NCI-H1417 (cell line): ENCODE measurements at regions not wholly inside any gene's neighbourhood (a gene's known extent, or its start where the extent isn't known, plus 50 kb on each side); places are given as distances from the start of the nearest gene placed in this dataset.
A peak's percentile ranks its signal among the peaks of the same experiment; 100 is the strongest.
"Not testable (repeated sequence)": the region's sequence is repeated elsewhere in the genome, so short reads cannot be mapped to it uniquely, and the experiment has no call there.

Experiments used
- DNase-seq, 3 experiments: peaks; one replicate each; lab custom pipeline; 2025; lab: John Stamatoyannopoulos, UW

GRCh38 chr15:57767481-57767880, 61.0 kb downstream of the POLR2M start:
- no peak for DNase-seq

- DNase-seq = no peak
Observed at GRCh38 chr15:57769266-57769665, 62.8 kb downstream of the POLR2M start.

GRCh38 chr15:57770495-57770894, 64.0 kb downstream of the POLR2M start:
- no peak for DNase-seq

GRCh38 chr15:57772223-57772957, 65.9 kb downstream of the POLR2M start:
- no peak for DNase-seq

GRCh38 chr15:57773051-57773450, 66.5 kb downstream of the POLR2M start:
- DNase-seq = no peak

GRCh38 chr15:57777003-57777402, 70.5 kb downstream of the POLR2M start:
- no peak for DNase-seq

GRCh38 chr15:57780471-57780870, 74.0 kb downstream of the POLR2M start:
- peak in 1 of 3 experiments; percentile 8 for DNase-seq

GRCh38 chr15:57782731-57783130, 76.2 kb downstream of the POLR2M start:
- no peak for DNase-seq

GRCh38 chr15:57784081-57784511, 77.6 kb downstream of the POLR2M start:
- DNase-seq = no peak

GRCh38 chr15:57785039-57785438, 78.5 kb downstream of the POLR2M start:
- DNase-seq = no peak

- DNase-seq = no peak
Observed at GRCh38 chr15:57785959-57786358, 79.4 kb downstream of the POLR2M start.

- no peak for DNase-seq
Observed at GRCh38 chr15:57789225-57789624, 82.7 kb downstream of the POLR2M start.

- no peak for DNase-seq
Observed at GRCh38 chr15:57792724-57793449, 86.4 kb downstream of the POLR2M start.

GRCh38 chr15:57795261-57795660, 88.7 kb downstream of the POLR2M start:
- no peak for DNase-seq

GRCh38 chr15:57796146-57796545, 89.6 kb downstream of the POLR2M start:
- no peak for DNase-seq

- no peak for DNase-seq
Observed at GRCh38 chr15:57797110-57797509, 90.6 kb downstream of the POLR2M start.

GRCh38 chr15:57797568-57798267, 91.2 kb downstream of the POLR2M start:
- DNase-seq = no peak

- no peak for DNase-seq
Observed at GRCh38 chr15:57806003-57806402, 99.5 kb downstream of the POLR2M start.

GRCh38 chr15:57809285-57809684, 102.8 kb downstream of the POLR2M start:
- not testable (repeated sequence) for DNase-seq

GRCh38 chr15:57816599-57816998, 110.1 kb downstream of the POLR2M start:
- DNase-seq = no peak

GRCh38 chr15:57819646-57820045, 113.1 kb downstream of the POLR2M start:
- DNase-seq = no peak

GRCh38 chr15:57820119-57820518, 113.6 kb downstream of the POLR2M start:
- DNase-seq = no peak

GRCh38 chr15:57821826-57822225, 115.3 kb downstream of the POLR2M start:
- no peak for DNase-seq
